ENCODE measurements at regions not wholly inside any gene's neighbourhood (a gene's known extent, or its start where the extent isn't known, plus 50 kb on each side); places are given as distances from the start of the nearest gene placed in this dataset.

- TF ChIP-seq POLR2AphosphoS5 (IDR thresholded peaks at IDR 0.05; ENCODE audit: borderline replicate concordance, low read depth, low read length) = no peak
- TF ChIP-seq EZH2 (IDR thresholded peaks at IDR 0.05) = no peak
Observed at GRCh38 chr20:52291109-52291508, 99.5 kb upstream of the ZFP64 start.

All from SK-N-MC (cell line).